Kidney (tissue), 13 donors: ENCODE measurements at regions not wholly inside any gene's neighbourhood (a gene's known extent, or its start where the extent isn't known, plus 50 kb on each side); places are given as distances from the start of the nearest gene placed in this dataset.

Source experiments
- DNase-seq, 5 donors: peaks; one replicate each; pipeline ENCODE4 v3.0.0-alpha.2; 2013 to 2020
- FAIRE-seq: peaks from 2 replicates; lab custom pipeline; 2012; peaks lifted over from hg19 to GRCh38; lab: Jason Lieb, UNC
- H3K27ac ChIP-seq, 2 donors: one replicate each; pipeline ENCODE4 v1.7.0; 2013; ENCODE audit warnings: low read depth in 2 of 2, low read length in 2 of 2, inconsistent platforms in 1 of 2
- H3K27me3 ChIP-seq: one replicate; pipeline ENCODE4 v1.7.1; 2013; ENCODE audit warnings: low read length, inconsistent platforms; ENCODE audit not compliant: control insufficient read depth, insufficient read depth
- H3K36me3 ChIP-seq, 3 donors: one replicate each; pipeline versions ENCODE4 v1.7.0 to v1.7.1; 2013; ENCODE audit warnings: low read length in 3 of 3, control low read depth in 1 of 3, inconsistent platforms in 1 of 3; ENCODE audit not compliant: insufficient read depth in 3 of 3, control insufficient read depth in 2 of 3
- H3K4me1 ChIP-seq, 3 donors: one replicate each; pipeline versions ENCODE4 v1.7.0 to v1.7.1; 2013; ENCODE audit warnings: low read length in 3 of 3, inconsistent platforms in 1 of 3, low read depth in 1 of 3; ENCODE audit not compliant: control insufficient read depth in 2 of 3, insufficient read depth in 2 of 3
- H3K4me3 ChIP-seq, 3 donors: one replicate each; pipeline versions ENCODE4 v1.7.0 to v1.8.1; 2013; ENCODE audit warnings: low read length in 3 of 3, control low read depth in 1 of 3, inconsistent platforms in 1 of 3
- H3K9ac ChIP-seq, 3 donors: one replicate each; pipeline versions ENCODE4 v1.7.0 to v1.7.1; 2013; ENCODE audit warnings: low read length in 3 of 3, control low read depth in 1 of 3, inconsistent platforms in 1 of 3
- H3K9me3 ChIP-seq, 3 donors: one replicate each; pipeline versions ENCODE4 v1.7.0 to v1.7.1; 2013; ENCODE audit warnings: low read length in 3 of 3, control low read depth in 1 of 3, inconsistent platforms in 1 of 3; ENCODE audit not compliant: control insufficient read depth in 2 of 3, insufficient read depth in 1 of 3
- intact Hi-C: fragments of 100-400 bp; cut with DNase I; formaldehyde crosslinking; loops from one replicate; pipeline ENCODE4 v1.11.1; 2022
- TF ChIP-seq, protein P1 (sequence below): IDR thresholded peaks from 3 replicates; pipeline ENCODE4 v1.5.1; 2012; ENCODE audit warnings: mild to moderate bottlenecking, moderate library complexity, borderline replicate concordance; ENCODE audit not compliant: insufficient read depth; ENCODE audit errors: extremely low read depth
- donor health status: control.
- donor health status: control.
- donor health status: control.
- donor health status: control.
- donor health status: control.
- donor health status: DM: yes; HTN: yes; CAD: no.
- donor health status: Normal renal cell carcinoma (clear cell type).

DNA sequence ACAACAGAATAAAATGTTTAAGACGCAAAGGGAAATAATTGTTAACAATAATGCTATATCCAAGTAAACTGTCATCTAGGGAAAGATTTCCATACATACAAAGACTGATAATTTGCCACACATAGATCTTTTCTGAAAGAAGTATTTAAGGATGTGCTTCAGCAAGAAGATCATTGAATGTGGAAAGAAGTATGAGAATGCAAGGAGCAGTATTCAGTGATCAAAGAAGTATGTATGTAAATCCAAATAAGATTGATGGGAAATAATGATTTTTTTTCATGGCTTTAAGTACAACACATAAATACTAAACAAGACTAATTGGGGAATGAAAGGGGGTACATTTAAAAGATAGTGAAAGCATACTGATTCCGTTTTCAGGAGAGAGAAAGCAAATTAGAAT lies 410.4 kb upstream of the HS6ST1 start:
- no peak overlapping the region for H3K27ac ChIP-seq
- H3K9ac ChIP-seq = no peak overlapping the region
- no peaks in the 10 kb centered on the region for H3K27me3 ChIP-seq
- TF ChIP-seq, protein P1, sequence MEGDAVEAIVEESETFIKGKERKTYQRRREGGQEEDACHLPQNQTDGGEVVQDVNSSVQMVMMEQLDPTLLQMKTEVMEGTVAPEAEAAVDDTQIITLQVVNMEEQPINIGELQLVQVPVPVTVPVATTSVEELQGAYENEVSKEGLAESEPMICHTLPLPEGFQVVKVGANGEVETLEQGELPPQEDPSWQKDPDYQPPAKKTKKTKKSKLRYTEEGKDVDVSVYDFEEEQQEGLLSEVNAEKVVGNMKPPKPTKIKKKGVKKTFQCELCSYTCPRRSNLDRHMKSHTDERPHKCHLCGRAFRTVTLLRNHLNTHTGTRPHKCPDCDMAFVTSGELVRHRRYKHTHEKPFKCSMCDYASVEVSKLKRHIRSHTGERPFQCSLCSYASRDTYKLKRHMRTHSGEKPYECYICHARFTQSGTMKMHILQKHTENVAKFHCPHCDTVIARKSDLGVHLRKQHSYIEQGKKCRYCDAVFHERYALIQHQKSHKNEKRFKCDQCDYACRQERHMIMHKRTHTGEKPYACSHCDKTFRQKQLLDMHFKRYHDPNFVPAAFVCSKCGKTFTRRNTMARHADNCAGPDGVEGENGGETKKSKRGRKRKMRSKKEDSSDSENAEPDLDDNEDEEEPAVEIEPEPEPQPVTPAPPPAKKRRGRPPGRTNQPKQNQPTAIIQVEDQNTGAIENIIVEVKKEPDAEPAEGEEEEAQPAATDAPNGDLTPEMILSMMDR = no peak
- intact Hi-C loops = no loop called here
- H3K4me1 ChIP-seq = no peaks in the 10 kb centered on the region
- no peaks in the 10 kb centered on the region for H3K36me3 ChIP-seq
- FAIRE-seq (no peak), DNase-seq (no peak)
- no peak overlapping the region for H3K4me3 ChIP-seq
- H3K9me3 ChIP-seq = peaks cover 0 to 4% (median 3%) of the 10 kb centered on the region in 3 donors

DNA sequence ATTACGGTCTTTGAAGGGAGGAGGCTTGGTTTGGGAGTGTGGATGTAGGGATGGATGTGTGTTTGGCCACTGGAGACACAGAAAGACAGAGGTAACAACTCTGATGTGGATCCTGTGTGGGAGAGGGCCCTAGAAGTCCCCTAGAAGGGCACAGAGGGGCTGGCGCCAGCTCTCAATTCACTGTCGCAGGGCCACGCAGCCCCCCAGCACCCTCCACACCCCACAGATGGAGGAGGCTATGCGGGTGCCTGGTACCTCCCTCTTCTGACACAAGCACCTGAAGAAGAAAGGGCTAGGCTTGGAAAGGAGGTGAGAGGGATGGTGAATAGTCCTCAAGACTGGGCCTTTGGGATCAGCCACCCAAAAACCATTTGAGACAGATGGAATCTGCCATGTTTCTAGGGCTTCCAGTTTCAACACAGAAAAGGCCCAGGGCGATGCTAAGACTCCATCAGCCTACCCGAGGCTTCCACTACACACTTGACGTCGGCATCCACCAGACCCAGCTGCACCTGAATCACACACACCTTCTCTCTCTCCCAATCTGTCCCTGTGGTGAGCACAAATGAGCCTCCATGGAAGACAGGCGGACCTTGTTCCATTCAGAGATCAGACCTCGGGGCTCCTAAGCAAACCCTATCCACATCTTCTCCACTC lies 413.5 kb upstream of the HS6ST1 start:
- intact Hi-C loops = no loop called here
- Histone ChIP-seq H3K9ac (no peak overlapping the region), H3K9me3 (peaks cover 0 to 4% (median 3%) of the 10 kb centered on the region in 3 donors), H3K4me1 (peaks cover 0 to 9% (median 4%) of the 10 kb centered on the region in 3 donors), H3K36me3 (no peaks in the 10 kb centered on the region), H3K27me3 (no peaks in the 10 kb centered on the region), H3K4me3 (no peak overlapping the region), H3K27ac (no peak overlapping the region)
- TF ChIP-seq, protein P1 = no peak
- no peak for FAIRE-seq
- no peak for DNase-seq

DNA sequence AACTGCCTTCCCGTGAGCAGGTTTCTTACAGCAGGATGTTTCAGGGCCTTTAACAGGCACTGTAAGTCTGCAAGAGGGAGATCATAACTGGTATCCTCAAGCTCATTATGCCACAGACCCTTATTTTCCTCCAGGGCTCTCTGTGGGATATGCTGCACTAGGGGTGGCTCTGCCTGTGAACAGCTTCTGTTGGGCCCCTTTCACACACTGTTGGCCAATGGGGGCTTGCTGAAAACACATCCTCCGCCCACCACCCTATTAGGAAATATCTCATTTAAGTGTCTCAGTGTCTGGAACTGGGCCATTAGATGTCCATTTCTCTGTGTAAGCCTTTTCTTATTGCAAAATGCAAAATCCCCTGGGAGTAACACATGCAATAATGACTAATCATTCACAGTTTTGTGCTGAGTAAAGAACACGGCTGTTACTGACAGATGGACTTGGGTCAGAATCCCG lies 414.3 kb upstream of the HS6ST1 start:
- Histone ChIP-seq H3K9ac (no peak overlapping the region), H3K27ac (no peak overlapping the region), H3K4me1 (peaks cover 0 to 9% (median 4%) of the 10 kb centered on the region in 3 donors), H3K36me3 (no peaks in the 10 kb centered on the region), H3K27me3 (no peaks in the 10 kb centered on the region), H3K4me3 (no peak overlapping the region), H3K9me3 (peaks cover 0 to 4% (median 3%) of the 10 kb centered on the region in 3 donors)
- intact Hi-C loops = no loop called here
- TF ChIP-seq, protein P1 = no peak
- FAIRE-seq = no peak
- DNase-seq = peak in 1 of 5 donors; percentile 34

DNA sequence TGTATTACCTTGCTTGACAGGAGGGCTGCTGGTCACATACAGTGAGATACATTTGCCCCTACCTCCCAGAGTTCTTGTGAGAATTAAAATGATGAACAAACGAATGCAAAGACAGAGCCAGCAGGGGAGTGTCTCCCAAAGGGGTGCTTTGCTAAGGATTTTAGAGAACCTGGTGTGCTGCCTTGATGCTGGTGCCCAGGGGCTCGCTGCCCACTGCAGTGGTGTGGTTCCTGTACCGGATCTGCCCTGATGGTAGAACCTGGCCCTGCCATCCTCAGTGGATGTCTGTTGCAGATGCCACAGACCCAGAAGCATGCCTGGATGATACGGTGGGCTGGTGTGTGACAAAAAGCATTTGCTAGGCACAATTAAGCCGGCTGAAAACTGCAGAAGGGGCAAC lies 414.8 kb upstream of the HS6ST1 start:
- peaks cover 0 to 4% (median 3%) of the 10 kb centered on the region in 3 donors for H3K9me3 ChIP-seq
- H3K4me3 ChIP-seq = no peak overlapping the region
- no peaks in the 10 kb centered on the region for H3K27me3 ChIP-seq
- H3K36me3 ChIP-seq = no peaks in the 10 kb centered on the region
- peaks cover 0 to 9% (median 4%) of the 10 kb centered on the region in 3 donors for H3K4me1 ChIP-seq
- TF ChIP-seq, protein P1 = no peak
- no peak overlapping the region for H3K27ac ChIP-seq
- no peak for FAIRE-seq
- DNase-seq = no peak
- no peak overlapping the region for H3K9ac ChIP-seq
- intact Hi-C loops = no loop called here
